Neuronal stem cell (in vitro differentiated cells): ENCODE measurements at regions not wholly inside any gene's neighbourhood (a gene's known extent, or its start where the extent isn't known, plus 50 kb on each side); places are given as distances from the start of the nearest gene placed in this dataset.

Experiments
- DNase-seq: peaks from one replicate; pipeline ENCODE4 v3.0.0-alpha.2; 2013; ENCODE audit warnings: low spot score
- H2AFZ ChIP-seq: one replicate; pipeline ENCODE4 v1.6.1; 2013; ENCODE audit warnings: mild to moderate bottlenecking, low read length, inconsistent platforms
- H2AK5ac ChIP-seq: 2 replicates; pipeline ENCODE4 v1.6.1; 2013; ENCODE audit warnings: low read depth, mild to moderate bottlenecking, inconsistent platforms, low read length, moderate library complexity, mixed read lengths
- H2BK120ac ChIP-seq: 2 replicates; pipeline ENCODE4 v1.6.1; 2013; ENCODE audit warnings: low read depth, mild to moderate bottlenecking, inconsistent platforms, low read length, moderate library complexity, mixed read lengths
- H2BK12ac ChIP-seq: one replicate; pipeline ENCODE4 v1.6.1; 2013; ENCODE audit warnings: low read length, inconsistent platforms
- H2BK15ac ChIP-seq: 2 replicates; pipeline ENCODE4 v1.6.1; 2013; ENCODE audit warnings: mild to moderate bottlenecking, low read length, inconsistent platforms, mixed read lengths
- H2BK5ac ChIP-seq: one replicate; pipeline ENCODE4 v1.6.1; 2013; ENCODE audit warnings: inconsistent platforms, mild to moderate bottlenecking, low read length, moderate library complexity
- H3K14ac ChIP-seq: one replicate; pipeline ENCODE4 v1.6.1; 2013; ENCODE audit warnings: low read length, inconsistent platforms
- H3K18ac ChIP-seq: 2 replicates; pipeline ENCODE4 v1.6.1; 2013; ENCODE audit warnings: low read length, inconsistent platforms
- H3K23ac ChIP-seq: 2 replicates; pipeline ENCODE4 v1.6.1; 2013; ENCODE audit warnings: low read depth, mild to moderate bottlenecking, mixed read lengths, low read length, inconsistent platforms; ENCODE audit not compliant: poor library complexity
- H3K27ac ChIP-seq: replicated peaks from 3 replicates; pipeline ENCODE4 v1.5.1; 2013; ENCODE audit warnings: low read length, inconsistent platforms
- H3K27me3 ChIP-seq, 3 experiments: 2 replicates each; pipeline ENCODE4 v1.6.1; 2013; ENCODE audit warnings: low read length in 3 of 3, mild to moderate bottlenecking in 2 of 3, inconsistent platforms in 1 of 3, low read depth in 1 of 3, mixed read lengths in 1 of 3, moderate library complexity in 1 of 3; ENCODE audit not compliant: control insufficient read depth in 3 of 3, insufficient read depth in 3 of 3
- H3K36me3 ChIP-seq, 2 donors: replicated peaks in 1 of 2; 2 replicates each; pipeline ENCODE4 v1.6.1; 2013; ENCODE audit warnings: low read length in 2 of 2; ENCODE audit not compliant: control insufficient read depth in 2 of 2, insufficient read depth in 2 of 2
- H3K4ac ChIP-seq: 2 replicates; pipeline ENCODE4 v1.6.1; 2013; ENCODE audit warnings: inconsistent platforms, mild to moderate bottlenecking, low read length, moderate library complexity
- H3K4me1 ChIP-seq, 2 donors: 1 replicate in 1 of 2; 2 replicates in 1 of 2; pipeline ENCODE4 v1.6.1; 2013; ENCODE audit warnings: low read length in 2 of 2, low read depth in 1 of 2; ENCODE audit not compliant: control insufficient read depth in 2 of 2, insufficient read depth in 1 of 2
- H3K4me2 ChIP-seq: one replicate; pipeline ENCODE4 v1.6.1; 2013; ENCODE audit warnings: mild to moderate bottlenecking, low read length, inconsistent platforms; ENCODE audit not compliant: insufficient read depth, poor library complexity, severe bottlenecking
- H3K4me3 ChIP-seq, 2 donors: 2 replicates each; pipeline ENCODE4 v1.5.1; 2013; ENCODE audit warnings: low read length in 2 of 2, mild to moderate bottlenecking in 2 of 2, inconsistent platforms in 1 of 2, moderate library complexity in 1 of 2
- H3K79me1 ChIP-seq: one replicate; pipeline ENCODE4 v1.6.1; 2013; ENCODE audit warnings: low read depth, mild to moderate bottlenecking, inconsistent platforms, low read length, moderate library complexity
- H3K9ac ChIP-seq: one replicate; pipeline ENCODE4 v1.6.1; 2013; ENCODE audit warnings: mild to moderate bottlenecking, low read depth, low read length, inconsistent platforms; ENCODE audit not compliant: poor library complexity
- H3K9me3 ChIP-seq, 2 donors: replicated peaks in 1 of 2; 2 replicates each; pipeline versions ENCODE3 to v1.6.1; 2013; ENCODE audit warnings: low read length in 2 of 2, mild to moderate bottlenecking in 2 of 2, inconsistent platforms in 1 of 2, low read depth in 1 of 2, mixed read lengths in 1 of 2, moderate library complexity in 1 of 2; ENCODE audit not compliant: control insufficient read depth in 2 of 2, insufficient read depth in 1 of 2
- H4K8ac ChIP-seq: one replicate; pipeline ENCODE4 v1.6.1; 2013; ENCODE audit warnings: low read depth, mild to moderate bottlenecking, inconsistent platforms, low read length, moderate library complexity
- H4K91ac ChIP-seq: one replicate; pipeline ENCODE4 v1.6.1; 2013; ENCODE audit warnings: low read length, low read depth, mild to moderate bottlenecking, inconsistent platforms; ENCODE audit not compliant: poor library complexity
- WGBS, 2 donors: extraction: QIAGEN DNeasy Blood & Tissue Kit; methylation state at CpG; one replicate each; pipeline ENCODE4 v1.1.7; 2013; ENCODE audit warnings: missing lambda C conversion rate in 2 of 2, mixed read lengths in 1 of 2; ENCODE audit not compliant: insufficient read length in 2 of 2, insufficient replicate concordance in 1 of 2; ENCODE audit errors: extremely low coverage in 2 of 2; 5-methylcytosine and 5-hydroxymethylcytosine counted together

GRCh38 chr15:24054547-24055245 is 367.6 kb upstream of the NDN start:
- no CpG with 5 or more reads among the region's 10 CpGs for WGBS, 2 donors

GRCh38 chr15:24067733-24068501 is 380.8 kb upstream of the NDN start:
- no peak overlapping the region for H4K8ac ChIP-seq
- H2BK12ac ChIP-seq = no peak overlapping the region
- H3K4me1 ChIP-seq = no peaks in the 10 kb centered on the region
- H2BK5ac ChIP-seq = no peak overlapping the region
- H3K79me1 ChIP-seq = no peaks in the 10 kb centered on the region
- H3K14ac ChIP-seq = no peak overlapping the region
- no CpG with 5 or more reads among the region's 10 CpGs for WGBS, 2 donors
- H3K27me3 ChIP-seq = no peaks in the 10 kb centered on the region
- H3K9ac ChIP-seq = no peak overlapping the region
- no peak overlapping the region for H2BK120ac ChIP-seq
- no peaks in the 10 kb centered on the region for H3K36me3 ChIP-seq
- H3K4ac ChIP-seq = no peak overlapping the region
- peaks cover 0 to 9% of the 10 kb centered on the region in 2 donors for H3K9me3 ChIP-seq
- DNase-seq = no peak
- H2AK5ac ChIP-seq = no peak overlapping the region
- no peak overlapping the region for H4K91ac ChIP-seq
- H2AFZ ChIP-seq = no peak overlapping the region
- no peak overlapping the region for H3K23ac ChIP-seq
- no peak overlapping the region for H2BK15ac ChIP-seq
- H3K4me2 ChIP-seq = no peak overlapping the region
- no peak overlapping the region for H3K4me3 ChIP-seq
- no peak overlapping the region for H3K18ac ChIP-seq
- H3K27ac ChIP-seq = no peak overlapping the region

More at GRCh38 chr15:24054547-24055245, 367.6 kb upstream of the NDN start:
- Histone ChIP-seq H3K4me1 (no peaks in the 10 kb centered on the region), H2BK12ac (no peak overlapping the region), H2BK5ac (no peak overlapping the region), H4K8ac (no peak overlapping the region), H2BK15ac (no peak overlapping the region), H3K27ac (no peak overlapping the region), H2AFZ (no peak overlapping the region), H3K27me3 (no peaks in the 10 kb centered on the region), H3K14ac (no peak overlapping the region), H3K79me1 (no peaks in the 10 kb centered on the region), H3K9me3 (peaks cover 0 to 12% of the 10 kb centered on the region in 2 donors), H3K4ac (no peak overlapping the region), H4K91ac (no peak overlapping the region), H3K18ac (no peak overlapping the region), H2AK5ac (no peak overlapping the region), H3K4me2 (no peak overlapping the region), H2BK120ac (no peak overlapping the region), H3K36me3 (no peaks in the 10 kb centered on the region), H3K4me3 (no peak overlapping the region), H3K23ac (no peak overlapping the region), H3K9ac (no peak overlapping the region)
- DNase-seq = no peak

DNA sequence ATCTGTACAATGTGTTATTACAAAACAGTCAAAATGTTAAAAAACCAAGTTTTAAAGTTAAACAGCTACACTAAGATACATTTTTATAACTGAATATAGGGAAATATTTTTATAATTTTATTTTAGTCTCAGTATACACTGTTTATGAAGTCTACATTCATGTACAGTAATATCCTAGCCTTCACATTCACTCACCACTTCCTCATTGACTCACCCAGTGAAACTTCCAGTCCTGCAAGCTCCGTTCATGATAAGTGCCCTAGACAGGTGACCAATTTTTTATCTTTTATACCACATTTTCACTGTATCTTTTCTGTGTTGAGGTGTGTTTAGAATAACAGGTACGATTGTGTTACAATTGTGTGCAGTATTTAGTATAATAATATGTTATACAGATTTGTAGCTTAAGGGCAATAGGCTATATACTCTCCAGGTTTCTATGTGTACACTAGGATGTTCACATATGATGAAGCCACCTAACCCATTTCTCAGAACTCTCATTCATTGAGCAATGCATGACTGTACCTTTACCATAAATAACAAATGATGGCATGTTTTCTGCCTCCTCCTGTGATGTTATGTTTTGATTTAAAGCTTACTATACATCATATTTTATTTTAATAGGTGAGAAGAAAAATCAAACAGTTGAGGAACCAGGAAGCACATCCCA is 388.4 kb upstream of the NDN start:
- Histone ChIP-seq H3K36me3 (no peaks in the 10 kb centered on the region), H3K79me1 (no peaks in the 10 kb centered on the region), H4K91ac (no peak overlapping the region), H3K4me3 (no peak overlapping the region), H3K9me3 (peaks cover 10 to 16% of the 10 kb centered on the region in 2 donors), H2BK5ac (no peak overlapping the region), H3K4me2 (no peak overlapping the region), H4K8ac (no peak overlapping the region), H3K27ac (no peak overlapping the region), H3K18ac (no peak overlapping the region), H3K4ac (no peak overlapping the region), H2AK5ac (no peak overlapping the region), H3K14ac (no peak overlapping the region), H3K4me1 (no peaks in the 10 kb centered on the region), H3K23ac (no peak overlapping the region), H3K27me3 (no peaks in the 10 kb centered on the region), H2BK15ac (no peak overlapping the region), H3K9ac (no peak overlapping the region), H2BK12ac (no peak overlapping the region), H2AFZ (no peak overlapping the region), H2BK120ac (no peak overlapping the region)
- no CpG with 5 or more reads among the region's 2 CpGs for WGBS, 2 donors
- DNase-seq = no peak
